ENCODE measurements at regions not wholly inside any gene's neighbourhood (a gene's known extent, or its start where the extent isn't known, plus 50 kb on each side); places are given as distances from the start of the nearest gene placed in this dataset.

DNA sequence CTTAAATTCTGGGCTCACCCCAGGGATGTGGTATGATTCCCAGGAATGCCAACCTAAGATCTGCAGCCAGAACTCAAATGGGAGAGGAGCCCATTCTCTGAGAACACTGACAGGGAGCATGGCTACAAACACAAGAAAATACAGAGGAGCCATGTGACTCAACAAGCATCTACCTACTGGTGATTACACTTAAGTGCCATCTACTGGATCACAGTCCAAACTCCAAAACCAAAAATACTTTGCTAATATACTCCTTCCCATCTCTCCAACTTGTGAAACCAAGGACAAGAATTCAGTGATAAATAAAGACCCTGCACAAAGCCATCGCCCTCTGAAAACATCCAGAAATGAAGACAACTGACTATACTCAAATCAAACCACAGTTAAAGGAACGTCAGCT, 116.9 kb downstream of the NR4A2 start:
- DNase-seq (ENCODE audit: insufficient read length, low spot score) = no peak
- TF ChIP-seq, protein P1, sequence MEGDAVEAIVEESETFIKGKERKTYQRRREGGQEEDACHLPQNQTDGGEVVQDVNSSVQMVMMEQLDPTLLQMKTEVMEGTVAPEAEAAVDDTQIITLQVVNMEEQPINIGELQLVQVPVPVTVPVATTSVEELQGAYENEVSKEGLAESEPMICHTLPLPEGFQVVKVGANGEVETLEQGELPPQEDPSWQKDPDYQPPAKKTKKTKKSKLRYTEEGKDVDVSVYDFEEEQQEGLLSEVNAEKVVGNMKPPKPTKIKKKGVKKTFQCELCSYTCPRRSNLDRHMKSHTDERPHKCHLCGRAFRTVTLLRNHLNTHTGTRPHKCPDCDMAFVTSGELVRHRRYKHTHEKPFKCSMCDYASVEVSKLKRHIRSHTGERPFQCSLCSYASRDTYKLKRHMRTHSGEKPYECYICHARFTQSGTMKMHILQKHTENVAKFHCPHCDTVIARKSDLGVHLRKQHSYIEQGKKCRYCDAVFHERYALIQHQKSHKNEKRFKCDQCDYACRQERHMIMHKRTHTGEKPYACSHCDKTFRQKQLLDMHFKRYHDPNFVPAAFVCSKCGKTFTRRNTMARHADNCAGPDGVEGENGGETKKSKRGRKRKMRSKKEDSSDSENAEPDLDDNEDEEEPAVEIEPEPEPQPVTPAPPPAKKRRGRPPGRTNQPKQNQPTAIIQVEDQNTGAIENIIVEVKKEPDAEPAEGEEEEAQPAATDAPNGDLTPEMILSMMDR (IDR thresholded peaks at IDR 0.05; ENCODE audit: insufficient read depth, missing control alignments) = no peak
- FAIRE-seq = no peak

DNA sequence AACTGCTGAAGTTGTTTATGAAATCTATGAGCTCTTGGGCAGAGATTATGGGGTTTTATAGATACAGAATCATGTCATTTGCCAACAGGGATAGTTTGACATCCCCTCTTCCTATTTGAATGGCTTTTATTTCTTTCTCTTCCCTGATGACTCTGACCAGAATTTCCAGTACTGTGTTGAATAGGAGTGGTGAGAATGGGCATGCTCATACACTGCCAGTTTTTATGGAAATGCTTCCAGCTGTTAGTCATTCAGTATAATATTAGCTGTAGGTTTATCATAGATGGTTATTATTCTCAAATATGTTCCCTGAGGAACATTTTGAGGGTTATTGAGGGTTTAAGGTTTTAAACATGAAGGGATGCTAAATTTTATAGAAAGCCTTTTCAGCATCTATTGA, 121.2 kb downstream of the NR4A2 start:
- no peak for DNase-seq (ENCODE audit: insufficient read length, low spot score)
- TF ChIP-seq, protein P1 (IDR thresholded peaks at IDR 0.05; ENCODE audit: insufficient read depth, missing control alignments) = no peak
- FAIRE-seq = no peak

DNA sequence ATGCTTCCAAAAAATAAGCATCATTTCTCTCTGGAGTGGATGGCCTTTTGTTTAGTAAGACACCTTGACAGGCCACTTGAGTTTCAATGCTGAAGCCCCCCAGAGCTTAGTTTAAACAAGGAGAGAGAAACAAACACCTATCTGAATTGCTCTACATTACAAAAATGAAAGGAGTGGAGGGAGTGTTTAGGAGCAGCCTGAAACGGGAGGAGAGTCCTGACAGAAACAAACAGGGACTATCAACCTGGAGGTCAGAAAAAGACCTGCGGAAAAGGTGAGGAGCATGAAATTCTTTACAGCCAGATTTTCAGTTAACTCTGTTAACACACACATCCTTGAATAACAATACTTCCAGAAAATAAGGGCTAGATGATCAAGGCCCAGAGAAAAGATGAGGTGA, 126.2 kb downstream of the NR4A2 start:
- no peak for FAIRE-seq

DNA sequence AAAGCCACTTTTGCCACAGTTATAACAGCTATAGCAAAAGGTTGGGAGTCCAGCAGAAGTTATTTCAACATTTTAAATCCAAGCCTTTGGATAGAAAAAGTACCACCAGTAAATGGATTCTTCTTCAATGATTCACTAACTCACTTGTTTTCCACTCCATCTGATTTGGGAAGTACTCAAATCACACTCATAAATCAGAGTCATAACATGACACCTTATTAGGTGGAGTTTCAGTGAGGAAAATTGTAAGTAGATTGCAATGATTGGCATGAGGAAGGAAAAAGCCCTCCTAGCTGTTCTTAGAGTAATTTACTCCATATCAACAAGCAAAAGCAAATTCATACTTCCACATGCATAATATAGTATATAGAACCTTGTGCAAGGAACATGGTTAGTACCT, 132.9 kb downstream of the NR4A2 start:
- TF ChIP-seq, protein P1 (IDR thresholded peaks at IDR 0.05; ENCODE audit: insufficient read depth, missing control alignments) = no peak
- no peak for DNase-seq (ENCODE audit: insufficient read length, low spot score)
- FAIRE-seq = no peak

More for the DNA sequence above, 126.2 kb downstream of the NR4A2 start:
- no peak for DNase-seq (ENCODE audit: insufficient read length, low spot score)
- TF ChIP-seq, protein P1 (IDR thresholded peaks at IDR 0.05; ENCODE audit: insufficient read depth, missing control alignments) = no peak

DNA sequence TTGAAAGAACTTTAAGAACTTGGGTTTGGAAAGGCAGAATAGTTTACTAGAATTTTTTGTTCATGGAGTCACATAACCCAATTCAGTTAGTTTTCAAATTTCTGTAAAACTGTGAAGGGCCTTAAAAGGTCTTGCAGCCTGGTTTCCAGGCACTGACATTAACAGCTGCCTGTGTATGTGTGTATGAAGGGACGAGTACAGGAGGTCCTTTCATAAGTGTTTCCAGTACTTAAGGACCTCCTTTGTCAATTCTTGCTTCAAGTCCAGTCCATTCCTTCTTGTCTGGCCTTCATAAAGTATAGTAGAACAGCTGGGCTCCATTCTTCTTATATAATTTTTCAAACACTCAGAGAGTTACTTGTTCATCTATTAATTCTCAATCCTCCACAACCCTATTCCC, 136.5 kb downstream of the NR4A2 start:
- FAIRE-seq = no peak
- DNase-seq (ENCODE audit: insufficient read length, low spot score) = no peak

DNA sequence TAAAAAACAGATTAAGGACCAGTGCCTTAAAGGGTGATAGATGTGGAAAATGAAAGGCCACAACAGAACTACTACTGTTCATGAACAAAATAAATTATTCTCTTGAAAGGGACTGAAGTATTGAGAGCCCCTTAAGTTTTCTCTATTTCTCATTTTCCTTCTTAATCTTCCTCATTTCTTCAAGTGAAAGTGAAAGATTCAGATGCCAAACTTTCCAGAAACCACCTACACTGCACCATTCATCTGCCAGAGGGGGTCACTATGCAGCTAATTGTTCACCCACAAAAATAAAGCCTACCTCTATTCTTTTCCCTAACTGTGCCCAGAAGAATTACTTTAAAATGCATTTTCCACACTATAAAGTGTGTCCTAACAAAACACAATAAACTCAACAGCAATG, 140.1 kb downstream of the NR4A2 start:
- no peak for DNase-seq (ENCODE audit: insufficient read length, low spot score)
- TF ChIP-seq, protein P1 (IDR thresholded peaks at IDR 0.05; ENCODE audit: insufficient read depth, missing control alignments) = no peak
- no peak for FAIRE-seq

More for the DNA sequence above, 136.5 kb downstream of the NR4A2 start:
- TF ChIP-seq, protein P1 (IDR thresholded peaks at IDR 0.05; ENCODE audit: insufficient read depth, missing control alignments) = no peak

DNA sequence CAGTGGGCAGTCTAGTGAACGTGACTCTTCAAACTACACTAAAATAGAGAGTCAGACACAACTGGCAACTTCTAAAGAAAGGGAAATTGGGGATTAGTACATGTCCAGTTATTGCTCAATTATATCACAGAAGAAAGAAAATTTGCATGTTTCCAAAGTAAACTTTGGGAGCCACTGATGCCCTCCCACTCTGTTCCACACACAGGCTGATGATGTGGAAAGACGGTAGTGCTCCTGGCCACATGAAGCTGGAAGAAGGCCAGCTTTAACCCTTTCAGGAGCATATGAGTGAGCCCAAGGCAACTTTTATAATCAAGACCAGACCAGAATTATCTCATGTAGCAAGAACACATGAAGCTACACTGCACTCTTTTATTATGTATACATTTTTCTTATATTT, 141.0 kb downstream of the NR4A2 start:
- no peak for FAIRE-seq
- TF ChIP-seq, protein P1 (IDR thresholded peaks at IDR 0.05; ENCODE audit: insufficient read depth, missing control alignments) = no peak
- no peak for DNase-seq (ENCODE audit: insufficient read length, low spot score)

Data from D721Med (cell line).